AG08395 (cell line): ENCODE measurements at regions not wholly inside any gene's neighbourhood (a gene's known extent, or its start where the extent isn't known, plus 50 kb on each side); places are given as distances from the start of the nearest gene placed in this dataset.

Experiments
- DNase-seq: peaks from one replicate; pipeline ENCODE4 v3.0.0; 2012; ENCODE audit warnings: mixed read lengths, low spot score

DNA sequence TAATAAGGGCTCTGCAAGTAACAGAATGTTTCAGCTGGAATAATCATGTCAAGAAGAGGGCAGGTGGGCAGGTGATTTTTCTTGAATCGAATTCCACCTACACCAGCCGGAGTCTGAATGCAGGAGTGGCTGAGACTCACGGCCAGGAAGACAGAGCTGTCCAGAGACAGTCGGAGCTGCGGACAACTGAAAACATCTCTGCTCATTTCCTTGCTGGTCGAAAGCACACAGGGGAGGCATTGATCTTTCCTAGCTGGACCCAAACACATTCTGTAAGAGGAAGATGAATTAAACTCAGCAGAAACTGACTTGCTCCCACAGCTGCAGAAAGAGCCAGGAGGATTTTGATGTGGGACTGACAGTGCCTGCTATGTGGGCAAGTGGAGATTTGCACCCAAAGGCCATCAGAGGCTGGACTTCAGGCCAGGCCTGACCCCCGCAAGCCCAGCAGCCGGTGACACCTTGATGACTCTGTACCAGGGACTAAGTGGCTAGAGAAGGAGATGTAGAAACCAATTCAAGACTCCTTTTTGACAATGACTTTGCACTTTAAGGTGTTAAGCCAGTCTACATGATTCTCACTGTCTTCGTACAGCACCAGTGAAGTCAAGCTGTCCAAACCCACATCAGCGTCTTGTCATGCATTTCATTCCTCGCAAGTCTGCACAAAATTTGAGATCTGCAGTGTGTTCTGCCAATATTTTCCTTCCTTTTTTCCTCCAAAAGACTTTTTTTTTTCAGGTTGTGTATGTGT is 169.4 kb downstream of the TEX36 start:
- no peak for DNase-seq

GRCh38 chr10:125510998-125511397 is 172.0 kb downstream of the TEX36 start:
- no peak for DNase-seq

GRCh38 chr10:125505648-125506047 is 177.3 kb downstream of the TEX36 start:
- no peak for DNase-seq

GRCh38 chr10:125502276-125502675 is 180.7 kb downstream of the TEX36 start:
- no peak for DNase-seq

DNA sequence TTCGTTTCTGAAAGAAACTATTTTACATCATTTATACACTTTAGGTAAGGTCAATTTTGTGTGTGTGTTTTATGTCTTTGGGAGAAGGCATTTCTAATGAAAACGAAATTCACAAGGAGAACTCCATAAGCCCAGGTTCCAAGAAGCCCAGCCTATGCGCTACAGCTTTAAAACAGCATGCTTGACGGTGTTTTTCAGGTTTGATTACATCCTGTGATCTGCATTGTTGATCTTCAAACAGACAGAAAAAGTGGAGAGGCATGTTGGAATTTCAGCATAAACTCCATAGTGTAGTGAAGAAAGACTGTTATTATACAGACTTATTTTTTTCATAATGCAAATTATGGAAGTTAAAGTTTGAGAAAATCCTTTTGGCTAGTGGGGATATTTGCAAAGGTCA is 187.6 kb downstream of the TEX36 start:
- no peak for DNase-seq

DNA sequence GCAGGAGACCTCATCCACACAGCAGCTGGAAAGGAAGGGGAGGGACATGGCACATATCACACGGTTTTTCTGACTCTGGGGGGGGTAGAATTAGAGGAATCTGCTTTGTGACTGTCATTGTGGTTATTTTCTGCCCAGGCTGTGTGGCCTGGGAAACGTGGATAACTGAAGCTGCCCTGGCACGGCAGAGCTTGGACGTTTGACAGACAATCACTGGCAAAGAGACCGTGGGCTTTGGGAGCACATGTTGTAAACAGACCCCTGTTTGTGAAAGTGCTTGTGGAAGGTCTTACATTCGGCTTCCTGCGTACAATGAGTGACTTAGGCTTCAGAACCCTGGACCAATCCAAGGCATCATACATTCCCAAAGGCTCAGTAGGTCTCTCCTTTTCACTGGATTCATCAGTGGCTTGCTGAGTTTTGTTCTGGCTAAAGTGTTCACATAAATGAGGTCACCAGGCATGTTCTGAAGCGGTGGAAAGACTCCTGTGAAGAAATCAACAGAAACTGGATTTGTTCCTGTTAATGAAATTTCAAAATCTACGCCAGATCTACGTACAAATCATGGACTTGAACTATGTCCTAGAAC is 188.2 kb downstream of the TEX36 start:
- peak; percentile 7 for DNase-seq

GRCh38 chr10:125491381-125491780 is 191.6 kb downstream of the TEX36 start:
- no peak for DNase-seq

DNA sequence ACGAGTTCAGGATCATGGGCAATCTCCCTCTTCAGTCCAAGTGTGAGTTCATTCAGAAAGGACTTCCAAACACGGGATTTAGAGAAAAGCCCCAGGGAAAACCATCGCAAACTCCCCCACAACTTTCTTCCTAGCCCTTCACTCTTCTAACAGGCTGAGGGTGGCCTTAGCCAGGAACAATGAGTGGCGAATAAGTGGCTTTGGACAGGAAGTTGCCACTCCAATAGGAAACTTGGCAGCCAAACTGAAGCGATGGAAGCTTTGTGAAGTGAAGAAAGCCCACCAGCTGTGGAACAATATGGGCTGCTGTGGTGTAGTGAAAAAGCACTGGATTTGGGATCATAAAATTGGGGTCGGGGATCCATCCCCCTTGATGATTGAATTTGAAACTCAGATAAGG is 193.2 kb downstream of the TEX36 start:
- DNase-seq = no peak

DNA sequence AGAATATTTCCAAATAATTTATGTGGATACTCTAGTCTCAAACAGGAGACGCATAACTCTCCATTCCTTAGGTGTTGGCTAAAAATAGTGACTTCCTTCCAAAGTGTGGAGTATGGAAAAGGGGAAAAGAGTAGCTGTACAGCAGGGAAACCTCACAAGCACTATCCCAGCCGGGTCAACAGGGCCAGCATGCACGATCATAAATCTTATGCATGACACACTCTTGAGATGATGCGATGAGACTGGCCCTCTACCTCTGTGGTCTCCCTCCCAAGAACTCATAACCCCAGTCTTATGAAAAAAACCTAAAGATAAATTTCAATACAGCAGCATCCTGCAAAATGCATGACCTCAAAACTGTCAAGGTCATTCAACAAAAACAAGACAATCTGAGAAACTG is 197.3 kb downstream of the TEX36 start:
- DNase-seq = no peak

DNA sequence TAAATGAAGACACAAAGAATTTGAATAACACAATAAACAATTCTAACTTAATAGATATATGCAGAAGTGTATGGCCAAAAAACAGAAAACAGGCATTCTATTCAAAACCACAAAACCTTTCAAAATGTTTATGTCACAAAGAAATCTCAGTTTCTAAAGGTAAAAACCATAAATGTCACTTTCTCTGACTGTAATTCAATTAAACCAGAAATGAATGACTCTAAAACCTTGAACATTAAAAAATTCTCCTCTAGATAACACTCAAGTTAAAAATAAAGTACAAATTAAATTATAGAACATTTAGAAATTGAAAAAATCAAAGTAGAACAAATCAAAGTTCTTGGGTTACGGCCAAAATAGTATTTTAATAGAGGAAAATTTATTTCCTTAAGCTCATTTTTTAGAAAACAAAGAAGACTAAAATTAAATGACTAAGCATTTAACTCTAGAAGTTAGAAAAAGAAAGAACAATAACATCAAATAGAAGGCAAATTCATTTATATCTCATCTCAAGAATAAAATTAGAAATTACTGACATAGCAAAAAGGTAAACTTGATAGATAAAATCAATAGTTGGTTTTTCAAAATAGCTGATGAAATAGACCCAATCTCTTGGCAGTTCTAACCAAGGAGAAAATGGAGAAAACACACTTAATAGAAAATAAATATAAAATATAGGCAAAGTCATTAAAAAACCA is 198.8 kb downstream of the TEX36 start:
- DNase-seq = no peak

- DNase-seq = no peak
Observed at GRCh38 chr10:125482637-125483036, 200.3 kb downstream of the TEX36 start.

DNA sequence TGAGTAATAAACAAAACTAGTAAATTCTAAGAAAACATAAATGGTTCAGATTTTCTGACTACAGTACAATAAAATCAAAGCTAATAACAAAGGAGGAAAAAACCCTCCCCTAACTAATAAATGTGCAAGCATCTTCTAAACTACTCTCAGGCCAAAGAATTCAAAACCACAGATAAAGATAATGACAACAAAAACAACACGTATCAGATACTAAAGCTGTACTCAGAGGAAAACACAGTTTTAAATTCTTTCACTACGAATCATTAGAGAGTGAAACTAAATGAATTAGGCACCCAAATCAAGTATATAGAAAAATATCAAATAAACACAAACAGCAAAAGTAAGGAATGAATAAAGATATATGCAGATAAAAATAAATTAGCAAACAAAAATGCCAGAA is 200.9 kb downstream of the TEX36 start:
- no peak for DNase-seq

DNA sequence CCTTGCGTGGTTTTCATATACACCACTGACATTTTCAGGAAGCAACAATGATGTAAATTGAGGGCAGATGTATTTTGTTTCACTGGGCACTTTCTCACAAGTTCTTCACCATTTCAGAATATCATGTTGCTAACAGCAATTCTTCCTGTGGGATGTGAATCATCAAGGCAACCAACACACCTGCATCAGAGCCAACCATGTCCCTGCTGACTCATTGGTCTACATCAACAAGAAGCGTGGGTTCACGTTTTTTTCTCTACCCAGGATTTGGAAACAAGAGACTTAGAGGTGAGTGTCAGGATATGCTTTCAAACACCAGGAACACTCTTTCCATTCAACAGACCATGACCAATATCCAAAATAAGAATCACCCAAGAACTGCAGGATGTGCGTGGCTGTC is 203.9 kb downstream of the TEX36 start:
- DNase-seq = no peak

DNA sequence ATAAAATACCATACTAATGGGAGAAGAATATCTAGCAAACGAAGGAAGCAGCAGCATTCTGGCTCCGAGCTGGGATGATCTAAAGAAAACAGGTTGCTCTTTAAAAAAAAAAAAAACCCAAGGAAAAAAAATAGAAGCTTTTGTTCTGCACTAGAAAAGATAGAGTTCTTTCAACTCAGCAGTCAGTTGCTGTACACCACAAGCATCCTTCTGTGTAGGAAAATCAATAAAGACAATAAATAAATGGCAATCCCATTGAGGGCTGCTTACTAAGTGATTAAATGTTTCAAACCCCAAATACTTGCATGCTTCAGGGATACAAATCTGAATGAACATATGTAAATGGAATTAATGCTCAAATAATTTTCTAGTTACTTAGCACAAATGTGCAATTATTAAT is 207.1 kb downstream of the TEX36 start:
- DNase-seq = no peak

- no peak for DNase-seq
Observed at GRCh38 chr10:125473143-125473793, 209.7 kb downstream of the TEX36 start.

DNA sequence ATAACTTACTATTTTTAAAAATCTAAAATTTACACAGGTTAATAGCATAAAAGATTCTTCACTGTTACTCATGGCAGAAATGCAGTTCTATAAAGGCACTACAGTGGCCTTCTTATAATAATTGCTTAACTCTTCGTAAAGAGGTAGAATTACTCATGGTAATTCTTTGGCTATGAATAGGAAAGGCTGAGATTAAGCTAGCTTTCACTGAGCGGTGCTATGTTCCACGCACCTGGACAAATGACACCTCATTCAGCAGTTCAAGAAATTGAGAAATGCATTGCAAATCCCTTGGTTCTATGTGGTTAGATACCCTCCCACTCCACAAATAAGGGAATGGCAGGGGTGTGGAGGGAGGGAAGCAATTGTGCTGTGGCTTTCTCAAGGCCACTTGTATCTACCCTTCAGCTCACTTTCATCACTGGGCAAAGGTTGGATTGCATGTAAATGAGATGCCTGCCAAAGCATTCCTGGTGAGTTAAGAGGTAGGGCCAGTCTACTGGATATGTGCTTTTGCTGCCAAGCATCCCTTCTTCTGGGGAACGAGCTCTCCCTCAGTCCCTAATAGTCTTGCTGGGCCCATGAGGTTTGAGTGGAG is 210.9 kb downstream of the TEX36 start:
- DNase-seq = no peak

DNA sequence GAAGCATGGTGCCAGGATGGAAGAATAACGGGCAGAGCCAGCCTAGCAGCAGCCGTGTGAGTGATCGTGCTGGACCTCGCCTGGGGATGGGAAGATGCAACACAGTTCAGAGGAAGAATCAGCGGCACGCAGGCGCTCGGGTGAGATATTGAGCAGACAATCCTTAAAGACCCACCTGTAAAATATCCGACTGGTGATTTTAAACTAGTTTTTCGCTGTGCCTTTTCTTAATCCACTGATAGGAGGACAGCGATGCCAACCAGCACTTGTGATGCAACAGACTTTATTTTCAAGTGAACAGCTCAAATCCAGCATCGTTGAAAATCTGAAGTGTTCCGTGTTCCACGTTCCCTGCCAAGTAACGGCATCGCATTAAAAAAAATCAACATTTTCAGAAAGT is 214.7 kb downstream of the TEX36 start:
- no peak for DNase-seq

GRCh38 chr10:125466685-125467084 is 216.3 kb downstream of the TEX36 start:
- no peak for DNase-seq

DNA sequence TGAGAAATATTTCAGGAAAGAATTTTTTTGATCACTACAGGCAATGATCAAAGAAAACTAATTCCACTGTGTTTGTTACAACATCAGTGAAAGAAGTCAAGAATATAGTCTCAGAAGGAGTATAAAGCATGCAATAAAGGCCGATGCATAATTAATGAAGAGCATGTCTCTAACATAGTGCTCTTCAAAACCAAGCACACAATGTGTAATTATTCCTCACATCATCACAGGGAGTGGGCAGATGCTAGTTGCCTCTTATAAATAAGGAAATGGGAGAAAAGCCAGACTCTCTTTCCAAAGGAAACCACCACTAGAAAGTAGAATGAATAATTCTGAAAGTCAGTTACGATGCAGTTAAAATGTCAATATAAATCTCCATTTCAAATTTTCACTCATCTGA is 220.1 kb downstream of the TEX36 start:
- DNase-seq = no peak

DNA sequence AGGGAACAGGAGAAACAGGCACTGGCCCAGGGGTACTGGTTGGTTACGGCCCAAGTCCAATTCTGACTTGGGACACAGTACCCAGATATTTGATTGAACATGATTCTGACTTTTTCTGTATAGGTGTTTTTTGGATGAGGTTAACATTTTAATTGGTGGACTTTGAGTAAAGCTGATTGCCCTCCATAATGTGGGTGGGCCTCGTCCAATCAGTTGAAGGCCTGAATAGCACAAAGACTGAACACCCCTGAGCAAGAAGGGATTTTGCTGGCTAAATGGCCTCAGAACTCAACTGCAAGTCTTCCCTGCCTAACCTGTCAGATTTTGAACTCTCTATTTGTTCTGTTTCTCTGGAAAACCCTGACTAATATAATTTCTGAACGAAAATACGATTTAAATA is 222.6 kb downstream of the TEX36 start:
- no peak for DNase-seq

- no peak for DNase-seq
Observed at GRCh38 chr10:125457406-125457805, 225.6 kb downstream of the TEX36 start.

DNA sequence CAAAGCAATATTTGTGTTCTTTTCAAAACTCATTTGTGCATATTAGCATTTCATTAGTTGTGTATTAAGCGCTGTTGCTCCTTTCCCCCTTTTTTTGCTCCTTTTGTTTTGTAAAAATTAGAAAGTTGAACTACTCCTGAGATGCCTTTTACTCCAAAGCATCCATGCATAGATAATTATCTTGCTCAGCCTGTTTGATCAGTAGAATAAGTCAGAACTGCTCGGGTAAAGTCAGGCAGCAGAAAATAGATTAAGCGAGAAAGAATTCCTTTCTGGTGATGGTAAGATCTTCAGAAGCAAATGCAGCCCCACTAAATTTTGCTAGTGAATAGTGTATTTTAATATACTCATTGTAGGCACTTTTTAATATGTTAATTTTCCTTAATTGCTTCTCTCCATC is 227.1 kb downstream of the TEX36 start:
- DNase-seq = no peak

GRCh38 chr10:125455431-125455830 is 227.5 kb downstream of the TEX36 start:
- no peak for DNase-seq
